Endothelial cell of umbilical vein (primary cell): ENCODE measurements at regions not wholly inside any gene's neighbourhood (a gene's known extent, or its start where the extent isn't known, plus 50 kb on each side); places are given as distances from the start of the nearest gene placed in this dataset.

Experiments used
- BruUV-seq: library from RNA; stranded (reverse); fragments of 400-500 nt; replicated peaks from 2 replicates; lab custom pipeline; 2021; lab: Mats Ljungman, UMichigan
- CTCF ChIA-PET: fragments of 300-600, 350-600 bp; sonication (Branson Sonifier 250); formaldehyde crosslinking; loops from one replicate; lab custom pipeline; 2021; ENCODE audit warnings: antibody characterized with exemption, inconsistent platforms; lab: Charles Lee
- POLR2A ChIA-PET: fragments of 300-600, 350-600 bp; sonication (Branson Sonifier 250); formaldehyde crosslinking; loops from one replicate; lab custom pipeline; 2021; ENCODE audit warnings: antibody characterized with exemption, inconsistent platforms; lab: Charles Lee
- DNase-seq: peaks from one replicate; pipeline ENCODE4 v3.0.0-alpha.2; 2011; ENCODE audit warnings: low read depth, low spot score
- FAIRE-seq: peaks from 2 replicates; lab custom pipeline; 2011; peaks lifted over from hg19 to GRCh38; lab: Jason Lieb, UNC
- H2AFZ ChIP-seq: 2 replicates; pipeline ENCODE4 v1.6.0; 2012; ENCODE audit warnings: low read depth, low read length, control low read depth, inconsistent platforms
- H3K27ac ChIP-seq: 2 replicates; pipeline ENCODE4 v1.5.1; 2011; ENCODE audit warnings: low read depth, mild to moderate bottlenecking, control low read depth, low read length, moderate library complexity; ENCODE audit not compliant: insufficient read depth
- H3K27me3 ChIP-seq, 2 experiments: 2 replicates each; pipeline versions ENCODE4 v1.6.0 to v1.6.1; 2011; ENCODE audit warnings: low read length in 2 of 2, mixed read lengths in 1 of 2; ENCODE audit not compliant: control insufficient read depth in 2 of 2, insufficient read depth in 2 of 2
- H3K36me3 ChIP-seq, 2 experiments: 2 replicates in 1 of 2; 3 replicates in 1 of 2; pipeline ENCODE4 v1.5.1; 2011; ENCODE audit warnings: low read length in 2 of 2, mild to moderate bottlenecking in 1 of 2, moderate library complexity in 1 of 2; ENCODE audit not compliant: control insufficient read depth in 2 of 2, insufficient read depth in 2 of 2; ENCODE audit errors: extremely low read depth in 1 of 2
- H3K4me1 ChIP-seq: 3 replicates; pipeline ENCODE4 v1.5.1; 2011; ENCODE audit warnings: mild to moderate bottlenecking, low read length; ENCODE audit not compliant: control insufficient read depth, insufficient read depth; ENCODE audit errors: extremely low read depth
- H3K4me2 ChIP-seq: 2 replicates; pipeline ENCODE4 v1.6.1; 2011; ENCODE audit warnings: low read length, control low read depth, mixed read lengths; ENCODE audit not compliant: insufficient read depth
- H3K4me3 ChIP-seq, 3 experiments: fragments of 200-600 bp in 1 of 3; sonication (generic), shearing (Covaris generic) in 1 of 3; replicated peaks in 1 of 3; 2 replicates each; pipeline ENCODE4 v1.5.1; 2011 to 2016; ENCODE audit warnings: control low read depth in 3 of 3, low read length in 3 of 3, mild to moderate bottlenecking in 2 of 3, inconsistent platforms in 1 of 3, low read depth in 1 of 3, moderate library complexity in 1 of 3; ENCODE audit not compliant: insufficient read depth in 1 of 3
- H3K79me2 ChIP-seq: 2 replicates; pipeline ENCODE4 v1.6.0; 2012; ENCODE audit warnings: low read length, inconsistent platforms; ENCODE audit not compliant: control insufficient read depth, insufficient read depth
- H3K9ac ChIP-seq: replicated peaks from 2 replicates; pipeline ENCODE3; 2011; ENCODE audit warnings: low read length, control low read depth; ENCODE audit not compliant: insufficient read depth; ENCODE audit errors: extremely low read depth
- H3K9me1 ChIP-seq: replicated peaks from 3 replicates; pipeline ENCODE4 v1.6.0; 2011; ENCODE audit warnings: mild to moderate bottlenecking, low read length; ENCODE audit not compliant: control insufficient read depth, insufficient read depth; ENCODE audit errors: extremely low read depth
- H3K9me3 ChIP-seq: replicated peaks from 2 replicates; pipeline ENCODE4 v1.5.1; 2012; ENCODE audit warnings: low read length, inconsistent platforms; ENCODE audit not compliant: control insufficient read depth, insufficient read depth
- H4K20me1 ChIP-seq: replicated peaks from 2 replicates; pipeline ENCODE3; 2011; ENCODE audit warnings: mild to moderate bottlenecking, low read length; ENCODE audit not compliant: control insufficient read depth, insufficient read depth; ENCODE audit errors: extremely low read depth
- CTCF ChIP-seq, 2 donors: IDR thresholded peaks; 1 replicate in 1 of 2; 2 replicates in 1 of 2; pipeline ENCODE4 v1.5.1; 2011; ENCODE audit warnings: low read length in 2 of 2, mild to moderate bottlenecking in 2 of 2, moderate library complexity in 2 of 2, control low read depth in 1 of 2, inconsistent platforms in 1 of 2, low read depth in 1 of 2; ENCODE audit not compliant: insufficient read depth in 1 of 2; ENCODE audit errors: extremely low read depth in 1 of 2
- EZH2 ChIP-seq: IDR thresholded peaks from 2 replicates; pipeline ENCODE4 v1.6.1; 2012; ENCODE audit warnings: borderline replicate concordance, low read depth, mild to moderate bottlenecking, moderate library complexity, low read length, inconsistent platforms; ENCODE audit not compliant: severe bottlenecking
- FOS ChIP-seq: IDR thresholded peaks from 2 replicates; pipeline ENCODE4 v1.6.1; 2011; ENCODE audit warnings: mild to moderate bottlenecking, low read length, moderate library complexity, borderline replicate concordance; ENCODE audit not compliant: insufficient read depth
- GATA2 ChIP-seq: IDR thresholded peaks from 2 replicates; pipeline ENCODE4 v1.7.0; 2011; ENCODE audit warnings: low read depth, mild to moderate bottlenecking, moderate library complexity, mixed read lengths, low read length; ENCODE audit not compliant: insufficient read length, insufficient read depth
- JUN ChIP-seq: IDR thresholded peaks from 2 replicates; pipeline ENCODE4 v1.6.1; 2011; ENCODE audit warnings: borderline replicate concordance, low read depth; ENCODE audit not compliant: insufficient read length, insufficient read depth
- MAX ChIP-seq: IDR thresholded peaks from 2 replicates; pipeline ENCODE4 v1.6.1; 2011; ENCODE audit not compliant: insufficient read depth, insufficient read length
- MYC ChIP-seq: IDR thresholded peaks from one replicate; pipeline ENCODE4 v1.6.1; 2011; ENCODE audit warnings: mild to moderate bottlenecking, low read depth, low read length
- POLR2A ChIP-seq: IDR thresholded peaks from 2 replicates; pipeline ENCODE4 v1.6.1; 2012; ENCODE audit warnings: low read depth, mild to moderate bottlenecking, control low read depth, low read length
- POLR2AphosphoS5 ChIP-seq: IDR thresholded peaks from 2 replicates; pipeline ENCODE4 v1.6.1; 2012; ENCODE audit warnings: low read depth, mild to moderate bottlenecking, control low read depth, low read length, moderate library complexity; ENCODE audit not compliant: insufficient read depth
- dilution Hi-C: fragments of 300-500 bp; cut with MboI; formaldehyde crosslinking; loops from one replicate; pipeline ENCODE4 v1.15.0; 2019; ENCODE audit warnings: low sequenced_read_pairs; ENCODE audit not compliant: extremely low pct_ligation_motif_present
- intact Hi-C: fragments of 100-400 bp; cut with micrococcal nuclease; formaldehyde crosslinking; loops from one replicate; pipeline ENCODE4 v1.10.0; 2022

- no peak overlapping the region for H2AFZ ChIP-seq
- no peaks in the 10 kb centered on the region for H3K9me3 ChIP-seq
- intact Hi-C loops, result no loop called here
- FAIRE-seq, result no peak
- H3K4me3 ChIP-seq, result no peak overlapping the region
- no peaks in the 10 kb centered on the region for H3K4me1 ChIP-seq
- no peaks in the 10 kb centered on the region for H3K27me3 ChIP-seq
- ChIA-PET POLR2A (no interaction called here), CTCF (interaction anchor here (1.6 kb wide), 1 partner anchor 19 kb away, joined by 5 read pairs; no protein-coding TSS in a partner anchor)
- H3K36me3 ChIP-seq, result no peaks in the 10 kb centered on the region
- BruUV-seq, result no TSS peak
- H3K79me2 ChIP-seq, result no peaks in the 10 kb centered on the region
- H4K20me1 ChIP-seq, result no peaks in the 10 kb centered on the region
- no peak for TF ChIP-seq MYC
- no peak for TF ChIP-seq GATA2
- no peak for TF ChIP-seq FOS
- TF ChIP-seq CTCF (IDR thresholded peaks at IDR 0.05; ENCODE audit: extremely low read depth in 1 of 2, insufficient read depth in 1 of 2, low read depth in 1 of 2, low read length in 2 of 2), result no peak
- TF ChIP-seq POLR2A, result no peak
- no peak for TF ChIP-seq EZH2
- TF ChIP-seq JUN, result no peak
- no peak for TF ChIP-seq MAX
- no peak for TF ChIP-seq POLR2AphosphoS5
- H3K9ac ChIP-seq, result no peak overlapping the region
- no peaks in the 10 kb centered on the region for H3K9me1 ChIP-seq
- DNase-seq, result no peak
- H3K4me2 ChIP-seq, result no peak overlapping the region
- dilution Hi-C loops, result no loop called here
- no peak overlapping the region for H3K27ac ChIP-seq
Observed at GRCh38 chr1:199168888-199169585, 530.2 kb downstream of the PTPRC start.
